GM23338 (cell line): ENCODE measurements at regions not wholly inside any gene's neighbourhood (a gene's known extent, or its start where the extent isn't known, plus 50 kb on each side); places are given as distances from the start of the nearest gene placed in this dataset.

Source experiments
- ATAC-seq: fragments of 200-7000 bp; cut with Tn5 transposase; 3 replicates; pipeline ENCODE4 v1.9.1; 2020
- DNase-seq: peaks from one replicate; pipeline ENCODE4 v3.0.0-alpha.2; 2015; ENCODE audit warnings: low spot score
- H2AFZ ChIP-seq: fragments of 200-600 bp; sonication (generic); 2 replicates; pipeline ENCODE4 v1.8.0; 2016; ENCODE audit warnings: antibody characterized with exemption, mild to moderate bottlenecking, moderate library complexity
- H3F3A ChIP-seq: fragments of 200-600 bp; sonication (generic); replicated peaks from 2 replicates; pipeline ENCODE4 v1.8.0; 2017; ENCODE audit warnings: antibody characterized with exemption, mixed run types, low read depth
- H3K27ac ChIP-seq: fragments of 200-600 bp; sonication (generic); 2 replicates; pipeline ENCODE4 v1.6.1; 2016; ENCODE audit warnings: low read depth
- H3K27me3 ChIP-seq: fragments of 200-600 bp; sonication (generic); 2 replicates; pipeline ENCODE4 v1.8.0; 2016; ENCODE audit warnings: mild to moderate bottlenecking, mixed run types, moderate library complexity; ENCODE audit not compliant: insufficient read depth
- H3K36me3 ChIP-seq: fragments of 200-600 bp; sonication (generic); 2 replicates; pipeline ENCODE4 v1.8.0; 2016; ENCODE audit warnings: mild to moderate bottlenecking; ENCODE audit not compliant: insufficient read depth
- H3K4me1 ChIP-seq: fragments of 200-600 bp; sonication (generic); 2 replicates; pipeline ENCODE4 v1.8.0; 2016; ENCODE audit warnings: mild to moderate bottlenecking, moderate library complexity; ENCODE audit not compliant: insufficient read depth
- H3K4me2 ChIP-seq: fragments of 200-600 bp; sonication (generic); 2 replicates; pipeline ENCODE4 v1.7.1; 2017; ENCODE audit warnings: mixed run types
- H3K4me3 ChIP-seq: fragments of 200-600 bp; sonication (generic); 2 replicates; pipeline ENCODE4 v1.6.1; 2016; ENCODE audit warnings: mixed run types
- H3K79me2 ChIP-seq: fragments of 200-600 bp; sonication (generic); replicated peaks from 2 replicates; pipeline ENCODE4 v1.8.0; 2017; ENCODE audit warnings: mild to moderate bottlenecking; ENCODE audit not compliant: insufficient read depth
- H3K9me2 ChIP-seq: fragments of 200-600 bp; sonication (generic); 2 replicates; pipeline ENCODE4 v1.8.0; 2017; ENCODE audit not compliant: insufficient read depth
- H4K20me1 ChIP-seq: fragments of 200-600 bp; sonication (generic); replicated peaks from 2 replicates; pipeline ENCODE4 v1.8.0; 2017; ENCODE audit warnings: mild to moderate bottlenecking; ENCODE audit not compliant: insufficient read depth
- H3K27ac Mint-ChIP-seq: 2 replicates; pipeline ENCODE4 v1.8.0; 2020; ENCODE audit warnings: inconsistent platforms, mild to moderate bottlenecking, moderate library complexity, mixed read lengths
- H3K27me3 Mint-ChIP-seq: 3 replicates; pipeline ENCODE4 v1.8.0; 2022; ENCODE audit warnings: low read depth, mild to moderate bottlenecking, moderate library complexity, mixed read lengths, inconsistent platforms; ENCODE audit not compliant: insufficient read depth, poor library complexity
- H3K36me3 Mint-ChIP-seq: 3 replicates; pipeline ENCODE4 v1.8.0; 2021; ENCODE audit warnings: low read depth, mild to moderate bottlenecking, inconsistent platforms, moderate library complexity, mixed read lengths
- H3K4me1 Mint-ChIP-seq: 3 replicates; pipeline ENCODE4 v1.8.0; 2020; ENCODE audit warnings: mild to moderate bottlenecking, inconsistent platforms, mixed read lengths
- H3K4me3 Mint-ChIP-seq: 3 replicates; pipeline ENCODE4 v1.8.0; 2021; ENCODE audit warnings: moderate library complexity, mild to moderate bottlenecking, inconsistent platforms, mixed read lengths
- H3K9me3 Mint-ChIP-seq: 3 replicates; pipeline ENCODE4 v1.8.0; 2020; ENCODE audit warnings: moderate library complexity, mild to moderate bottlenecking, inconsistent platforms, mixed read lengths
- CREB1 ChIP-seq: fragments of 250-450 bp; sonication (Bioruptor Pico); IDR thresholded peaks from 2 replicates; pipeline ENCODE4 v1.5.0; 2020; ENCODE audit warnings: low read depth, mild to moderate bottlenecking, moderate library complexity
- ETS1 ChIP-seq: IDR thresholded peaks from 2 replicates; pipeline ENCODE4 v1.6.1; 2016; ENCODE audit warnings: antibody characterized with exemption
- EZH2 ChIP-seq: fragments of 200-600 bp; sonication (generic); IDR thresholded peaks from one replicate; pipeline ENCODE4 v1.8.0; 2017; ENCODE audit warnings: antibody characterized with exemption, mild to moderate bottlenecking, low read depth; ENCODE audit not compliant: unreplicated experiment
- EZH2phosphoT487 ChIP-seq: fragments of 200-600 bp; sonication (generic); IDR thresholded peaks from one replicate; pipeline ENCODE4 v1.8.1; 2018; ENCODE audit warnings: antibody characterized with exemption; ENCODE audit not compliant: unreplicated experiment
- JUNB ChIP-seq: IDR thresholded peaks from one replicate; pipeline ENCODE4 v1.6.1; 2016; ENCODE audit warnings: antibody characterized with exemption; ENCODE audit not compliant: unreplicated experiment
- NANOG ChIP-seq: IDR thresholded peaks from 2 replicates; pipeline ENCODE4 v1.6.1; 2016; ENCODE audit warnings: antibody characterized with exemption, borderline replicate concordance
- POLR2AphosphoS5 ChIP-seq: IDR thresholded peaks from 2 replicates; pipeline ENCODE4 v1.6.1; 2016; ENCODE audit warnings: antibody characterized with exemption, low read depth
- STAT1 ChIP-seq: IDR thresholded peaks from one replicate; pipeline ENCODE4 v1.6.1; 2016; ENCODE audit warnings: antibody characterized with exemption; ENCODE audit not compliant: unreplicated experiment
- ZNF114 ChIP-seq: fragments of 250-450 bp; sonication (Bioruptor Pico); IDR thresholded peaks from 2 replicates; pipeline ENCODE4 v1.5.0; 2020; ENCODE audit warnings: mild to moderate bottlenecking, moderate library complexity
- ZNF331 ChIP-seq: fragments of 250-450 bp; sonication (Bioruptor Pico); IDR thresholded peaks from 2 replicates; pipeline ENCODE4 v1.5.0; 2020; ENCODE audit warnings: low read depth, mild to moderate bottlenecking, moderate library complexity
- TF ChIP-seq, protein P1 (sequence below), 2 experiments: fragments of 200-600 bp in 1 of 2; sonication (generic) in 1 of 2; conservative IDR thresholded peaks; 2 replicates each; pipeline versions ENCODE4 v1.5.1 to v1.6.1; 2016 to 2017; ENCODE audit warnings: antibody characterized with exemption in 2 of 2, low read depth in 2 of 2, mild to moderate bottlenecking in 2 of 2, moderate library complexity in 1 of 2
- TF ChIP-seq, protein P2 (sequence below): IDR thresholded peaks from one replicate; pipeline ENCODE4 v1.6.1; 2018; ENCODE audit warnings: antibody characterized with exemption; ENCODE audit not compliant: unreplicated experiment
- TF ChIP-seq, protein P3 (sequence below): fragments of 250-450 bp; sonication (Bioruptor Pico); IDR thresholded peaks from 2 replicates; pipeline ENCODE4 v1.5.0; 2020; ENCODE audit warnings: mild to moderate bottlenecking, moderate library complexity

DNA sequence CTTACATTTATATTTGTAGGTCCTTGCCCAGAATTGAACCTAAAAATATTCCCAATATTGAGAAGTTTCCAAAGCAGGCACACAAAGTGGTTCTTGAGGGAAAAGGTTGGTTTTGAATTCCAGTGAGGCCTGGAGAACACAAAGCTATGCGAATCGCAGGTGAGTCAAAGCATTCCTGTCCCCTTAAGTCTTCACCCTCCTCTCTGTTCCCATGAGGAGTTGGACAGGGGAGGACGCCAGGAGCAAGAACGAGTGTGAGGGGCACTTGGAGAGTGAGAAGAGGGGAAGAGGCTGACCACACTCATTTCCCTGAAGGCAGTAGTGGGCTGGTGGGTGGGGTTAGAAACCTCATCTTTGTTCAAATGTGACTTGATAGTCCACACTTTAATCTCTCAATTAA lies 185.8 kb upstream of the EOMES start:
- Histone ChIP-seq H3K4me1 (peaks cover 4% of the 10 kb centered on the region; the same call in 1 of the 2 replicates), H3K79me2 (no peaks in the 10 kb centered on the region), H3K27ac (no peak overlapping the region), H3K9me2 (no peaks in the 10 kb centered on the region), H3K36me3 (no peaks in the 10 kb centered on the region), H3K4me3 (no peak overlapping the region), H4K20me1 (no peaks in the 10 kb centered on the region), H3K27me3 (no peaks in the 10 kb centered on the region), H3K4me2 (no peak overlapping the region), H3F3A (no peaks in the 10 kb centered on the region), H2AFZ (no peak overlapping the region)
- Mint-ChIP-seq H3K27ac (no peak overlapping the region), H3K4me1 (peaks cover 15% of the 10 kb centered on the region; the same call in 2 of the 3 replicates), H3K27me3 (peaks cover 3% of the 10 kb centered on the region), H3K4me3 (no peak overlapping the region), H3K9me3 (no peaks in the 10 kb centered on the region), H3K36me3 (no peaks in the 10 kb centered on the region)
- TF ChIP-seq NANOG (no peak), JUNB (no peak), STAT1 (no peak), ZNF114 (CRISPR knock-in tag) (no peak), CREB1 (CRISPR knock-in tag) (no peak), ZNF331 (CRISPR knock-in tag) (no peak), EZH2 (no peak), POLR2AphosphoS5 (no peak), EZH2phosphoT487 (no peak), ETS1 (no peak)
- TF ChIP-seq, protein P1, sequence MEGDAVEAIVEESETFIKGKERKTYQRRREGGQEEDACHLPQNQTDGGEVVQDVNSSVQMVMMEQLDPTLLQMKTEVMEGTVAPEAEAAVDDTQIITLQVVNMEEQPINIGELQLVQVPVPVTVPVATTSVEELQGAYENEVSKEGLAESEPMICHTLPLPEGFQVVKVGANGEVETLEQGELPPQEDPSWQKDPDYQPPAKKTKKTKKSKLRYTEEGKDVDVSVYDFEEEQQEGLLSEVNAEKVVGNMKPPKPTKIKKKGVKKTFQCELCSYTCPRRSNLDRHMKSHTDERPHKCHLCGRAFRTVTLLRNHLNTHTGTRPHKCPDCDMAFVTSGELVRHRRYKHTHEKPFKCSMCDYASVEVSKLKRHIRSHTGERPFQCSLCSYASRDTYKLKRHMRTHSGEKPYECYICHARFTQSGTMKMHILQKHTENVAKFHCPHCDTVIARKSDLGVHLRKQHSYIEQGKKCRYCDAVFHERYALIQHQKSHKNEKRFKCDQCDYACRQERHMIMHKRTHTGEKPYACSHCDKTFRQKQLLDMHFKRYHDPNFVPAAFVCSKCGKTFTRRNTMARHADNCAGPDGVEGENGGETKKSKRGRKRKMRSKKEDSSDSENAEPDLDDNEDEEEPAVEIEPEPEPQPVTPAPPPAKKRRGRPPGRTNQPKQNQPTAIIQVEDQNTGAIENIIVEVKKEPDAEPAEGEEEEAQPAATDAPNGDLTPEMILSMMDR (conservative IDR thresholded peaks at IDR 0.05; ENCODE audit: low read depth in 2 of 2) = no peak
- TF ChIP-seq, protein P2, sequence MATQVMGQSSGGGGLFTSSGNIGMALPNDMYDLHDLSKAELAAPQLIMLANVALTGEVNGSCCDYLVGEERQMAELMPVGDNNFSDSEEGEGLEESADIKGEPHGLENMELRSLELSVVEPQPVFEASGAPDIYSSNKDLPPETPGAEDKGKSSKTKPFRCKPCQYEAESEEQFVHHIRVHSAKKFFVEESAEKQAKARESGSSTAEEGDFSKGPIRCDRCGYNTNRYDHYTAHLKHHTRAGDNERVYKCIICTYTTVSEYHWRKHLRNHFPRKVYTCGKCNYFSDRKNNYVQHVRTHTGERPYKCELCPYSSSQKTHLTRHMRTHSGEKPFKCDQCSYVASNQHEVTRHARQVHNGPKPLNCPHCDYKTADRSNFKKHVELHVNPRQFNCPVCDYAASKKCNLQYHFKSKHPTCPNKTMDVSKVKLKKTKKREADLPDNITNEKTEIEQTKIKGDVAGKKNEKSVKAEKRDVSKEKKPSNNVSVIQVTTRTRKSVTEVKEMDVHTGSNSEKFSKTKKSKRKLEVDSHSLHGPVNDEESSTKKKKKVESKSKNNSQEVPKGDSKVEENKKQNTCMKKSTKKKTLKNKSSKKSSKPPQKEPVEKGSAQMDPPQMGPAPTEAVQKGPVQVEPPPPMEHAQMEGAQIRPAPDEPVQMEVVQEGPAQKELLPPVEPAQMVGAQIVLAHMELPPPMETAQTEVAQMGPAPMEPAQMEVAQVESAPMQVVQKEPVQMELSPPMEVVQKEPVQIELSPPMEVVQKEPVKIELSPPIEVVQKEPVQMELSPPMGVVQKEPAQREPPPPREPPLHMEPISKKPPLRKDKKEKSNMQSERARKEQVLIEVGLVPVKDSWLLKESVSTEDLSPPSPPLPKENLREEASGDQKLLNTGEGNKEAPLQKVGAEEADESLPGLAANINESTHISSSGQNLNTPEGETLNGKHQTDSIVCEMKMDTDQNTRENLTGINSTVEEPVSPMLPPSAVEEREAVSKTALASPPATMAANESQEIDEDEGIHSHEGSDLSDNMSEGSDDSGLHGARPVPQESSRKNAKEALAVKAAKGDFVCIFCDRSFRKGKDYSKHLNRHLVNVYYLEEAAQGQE = no peak
- TF ChIP-seq, protein P3, sequence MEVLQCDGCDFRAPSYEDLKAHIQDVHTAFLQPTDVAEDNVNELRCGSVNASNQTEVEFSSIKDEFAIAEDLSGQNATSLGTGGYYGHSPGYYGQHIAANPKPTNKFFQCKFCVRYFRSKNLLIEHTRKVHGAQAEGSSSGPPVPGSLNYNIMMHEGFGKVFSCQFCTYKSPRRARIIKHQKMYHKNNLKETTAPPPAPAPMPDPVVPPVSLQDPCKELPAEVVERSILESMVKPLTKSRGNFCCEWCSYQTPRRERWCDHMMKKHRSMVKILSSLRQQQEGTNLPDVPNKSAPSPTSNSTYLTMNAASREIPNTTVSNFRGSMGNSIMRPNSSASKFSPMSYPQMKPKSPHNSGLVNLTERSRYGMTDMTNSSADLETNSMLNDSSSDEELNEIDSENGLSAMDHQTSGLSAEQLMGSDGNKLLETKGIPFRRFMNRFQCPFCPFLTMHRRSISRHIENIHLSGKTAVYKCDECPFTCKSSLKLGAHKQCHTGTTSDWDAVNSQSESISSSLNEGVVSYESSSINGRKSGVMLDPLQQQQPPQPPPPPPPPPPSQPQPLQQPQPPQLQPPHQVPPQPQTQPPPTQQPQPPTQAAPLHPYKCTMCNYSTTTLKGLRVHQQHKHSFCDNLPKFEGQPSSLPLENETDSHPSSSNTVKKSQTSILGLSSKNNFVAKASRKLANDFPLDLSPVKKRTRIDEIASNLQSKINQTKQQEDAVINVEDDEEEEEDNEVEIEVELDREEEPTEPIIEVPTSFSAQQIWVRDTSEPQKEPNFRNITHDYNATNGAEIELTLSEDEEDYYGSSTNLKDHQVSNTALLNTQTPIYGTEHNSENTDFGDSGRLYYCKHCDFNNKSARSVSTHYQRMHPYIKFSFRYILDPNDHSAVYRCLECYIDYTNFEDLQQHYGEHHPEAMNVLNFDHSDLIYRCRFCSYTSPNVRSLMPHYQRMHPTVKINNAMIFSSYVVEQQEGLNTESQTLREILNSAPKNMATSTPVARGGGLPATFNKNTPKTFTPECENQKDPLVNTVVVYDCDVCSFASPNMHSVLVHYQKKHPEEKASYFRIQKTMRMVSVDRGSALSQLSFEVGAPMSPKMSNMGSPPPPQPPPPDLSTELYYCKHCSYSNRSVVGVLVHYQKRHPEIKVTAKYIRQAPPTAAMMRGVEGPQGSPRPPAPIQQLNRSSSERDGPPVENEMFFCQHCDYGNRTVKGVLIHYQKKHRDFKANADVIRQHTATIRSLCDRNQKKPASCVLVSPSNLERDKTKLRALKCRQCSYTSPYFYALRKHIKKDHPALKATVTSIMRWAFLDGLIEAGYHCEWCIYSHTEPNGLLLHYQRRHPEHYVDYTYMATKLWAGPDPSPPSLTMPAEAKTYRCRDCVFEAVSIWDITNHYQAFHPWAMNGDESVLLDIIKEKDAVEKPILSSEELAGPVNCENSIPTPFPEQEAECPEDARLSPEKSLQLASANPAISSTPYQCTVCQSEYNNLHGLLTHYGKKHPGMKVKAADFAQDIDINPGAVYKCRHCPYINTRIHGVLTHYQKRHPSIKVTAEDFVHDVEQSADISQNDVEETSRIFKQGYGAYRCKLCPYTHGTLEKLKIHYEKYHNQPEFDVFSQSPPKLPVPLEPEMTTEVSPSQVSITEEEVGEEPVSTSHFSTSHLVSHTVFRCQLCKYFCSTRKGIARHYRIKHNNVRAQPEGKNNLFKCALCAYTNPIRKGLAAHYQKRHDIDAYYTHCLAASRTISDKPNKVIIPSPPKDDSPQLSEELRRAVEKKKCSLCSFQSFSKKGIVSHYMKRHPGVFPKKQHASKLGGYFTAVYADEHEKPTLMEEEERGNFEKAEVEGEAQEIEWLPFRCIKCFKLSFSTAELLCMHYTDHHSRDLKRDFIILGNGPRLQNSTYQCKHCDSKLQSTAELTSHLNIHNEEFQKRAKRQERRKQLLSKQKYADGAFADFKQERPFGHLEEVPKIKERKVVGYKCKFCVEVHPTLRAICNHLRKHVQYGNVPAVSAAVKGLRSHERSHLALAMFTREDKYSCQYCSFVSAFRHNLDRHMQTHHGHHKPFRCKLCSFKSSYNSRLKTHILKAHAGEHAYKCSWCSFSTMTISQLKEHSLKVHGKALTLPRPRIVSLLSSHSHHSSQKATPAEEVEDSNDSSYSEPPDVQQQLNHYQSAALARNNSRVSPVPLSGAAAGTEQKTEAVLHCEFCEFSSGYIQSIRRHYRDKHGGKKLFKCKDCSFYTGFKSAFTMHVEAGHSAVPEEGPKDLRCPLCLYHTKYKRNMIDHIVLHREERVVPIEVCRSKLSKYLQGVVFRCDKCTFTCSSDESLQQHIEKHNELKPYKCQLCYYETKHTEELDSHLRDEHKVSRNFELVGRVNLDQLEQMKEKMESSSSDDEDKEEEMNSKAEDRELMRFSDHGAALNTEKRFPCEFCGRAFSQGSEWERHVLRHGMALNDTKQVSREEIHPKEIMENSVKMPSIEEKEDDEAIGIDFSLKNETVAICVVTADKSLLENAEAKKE = no peak
- peak; percentile 80 for ATAC-seq
- peak; percentile 54 for DNase-seq
